ENCODE measurements at regions not wholly inside any gene's neighbourhood (a gene's known extent, or its start where the extent isn't known, plus 50 kb on each side); places are given as distances from the start of the nearest gene placed in this dataset.

GRCh38 chr10:120702032-120702431, 149.1 kb upstream of the WDR11 start:
- no peak for DNase-seq
- Mint-ChIP-seq H3K27ac (no peak overlapping the region), H3K27me3 (ENCODE audit: insufficient read depth) (no peaks in the 10 kb centered on the region), H3K9me3 (peaks cover 7% of the 10 kb centered on the region), H3K4me1 (ENCODE audit: low read depth) (no peaks in the 10 kb centered on the region), H3K4me3 (no peak overlapping the region), H3K36me3 (ENCODE audit: low read depth) (no peaks in the 10 kb centered on the region)
- no peak for TF ChIP-seq CTCF (IDR thresholded peaks at IDR 0.05)

- Mint-ChIP-seq H3K36me3 (ENCODE audit: low read depth) (no peaks in the 10 kb centered on the region), H3K9me3 (no peaks in the 10 kb centered on the region), H3K27ac (no peak overlapping the region), H3K4me3 (no peak overlapping the region), H3K27me3 (ENCODE audit: insufficient read depth) (no peaks in the 10 kb centered on the region), H3K4me1 (ENCODE audit: low read depth) (no peaks in the 10 kb centered on the region)
- no peak for DNase-seq
- no peak for TF ChIP-seq CTCF (IDR thresholded peaks at IDR 0.05)
Measured at GRCh38 chr10:120705309-120705708, 145.9 kb upstream of the WDR11 start.

- H3K9me3 Mint-ChIP-seq = no peaks in the 10 kb centered on the region
- no peak overlapping the region for H3K4me3 Mint-ChIP-seq
- no peak overlapping the region for H3K27ac Mint-ChIP-seq
- no peaks in the 10 kb centered on the region; the same call in 1 of the 2 replicates for H3K27me3 Mint-ChIP-seq (ENCODE audit: insufficient read depth)
- H3K36me3 Mint-ChIP-seq (ENCODE audit: low read depth) = no peaks in the 10 kb centered on the region
- no peaks in the 10 kb centered on the region for H3K4me1 Mint-ChIP-seq (ENCODE audit: low read depth)
- TF ChIP-seq CTCF (IDR thresholded peaks at IDR 0.05) = no peak
- DNase-seq = no peak
Measured at GRCh38 chr10:120710076-120710475, 141.1 kb upstream of the WDR11 start.

- Mint-ChIP-seq H3K27ac (no peak overlapping the region), H3K27me3 (ENCODE audit: insufficient read depth) (no peaks in the 10 kb centered on the region; the same call in 1 of the 2 replicates), H3K4me3 (no peak overlapping the region), H3K36me3 (ENCODE audit: low read depth) (no peaks in the 10 kb centered on the region), H3K4me1 (ENCODE audit: low read depth) (no peaks in the 10 kb centered on the region), H3K9me3 (no peaks in the 10 kb centered on the region)
- no peak for TF ChIP-seq CTCF (IDR thresholded peaks at IDR 0.05)
- DNase-seq = no peak
Measured at GRCh38 chr10:120711860-120712259, 139.3 kb upstream of the WDR11 start.

GRCh38 chr10:120713573-120714205, 137.5 kb upstream of the WDR11 start:
- H3K27ac Mint-ChIP-seq = no peak overlapping the region
- TF ChIP-seq CTCF (IDR thresholded peaks at IDR 0.05) = no peak
- H3K36me3 Mint-ChIP-seq (ENCODE audit: low read depth) = no peaks in the 10 kb centered on the region
- DNase-seq = no peak
- no peaks in the 10 kb centered on the region for H3K4me1 Mint-ChIP-seq (ENCODE audit: low read depth)
- no peaks in the 10 kb centered on the region; the same call in 1 of the 2 replicates for H3K27me3 Mint-ChIP-seq (ENCODE audit: insufficient read depth)
- no peaks in the 10 kb centered on the region for H3K9me3 Mint-ChIP-seq
- no peak overlapping the region for H3K4me3 Mint-ChIP-seq

Measured in HFFc6 (cell line).